GM12864 (cell line): ENCODE measurements at regions not wholly inside any gene's neighbourhood (a gene's known extent, or its start where the extent isn't known, plus 50 kb on each side); places are given as distances from the start of the nearest gene placed in this dataset.

Experiments used
- DNase-seq: peaks from one replicate; pipeline ENCODE4 v3.0.0-alpha.2; 2011; ENCODE audit warnings: low read depth
- H3K4me3 ChIP-seq: 2 replicates; pipeline ENCODE4 v1.5.1; 2011; ENCODE audit warnings: mild to moderate bottlenecking, low read depth, low read length, control low read depth
- TF ChIP-seq, protein P1 (sequence below): IDR thresholded peaks from 2 replicates; pipeline ENCODE4 v1.5.1; 2011; ENCODE audit warnings: low read depth, mild to moderate bottlenecking, moderate library complexity, low read length, control low read depth, inconsistent platforms; ENCODE audit errors: missing control alignments

DNA sequence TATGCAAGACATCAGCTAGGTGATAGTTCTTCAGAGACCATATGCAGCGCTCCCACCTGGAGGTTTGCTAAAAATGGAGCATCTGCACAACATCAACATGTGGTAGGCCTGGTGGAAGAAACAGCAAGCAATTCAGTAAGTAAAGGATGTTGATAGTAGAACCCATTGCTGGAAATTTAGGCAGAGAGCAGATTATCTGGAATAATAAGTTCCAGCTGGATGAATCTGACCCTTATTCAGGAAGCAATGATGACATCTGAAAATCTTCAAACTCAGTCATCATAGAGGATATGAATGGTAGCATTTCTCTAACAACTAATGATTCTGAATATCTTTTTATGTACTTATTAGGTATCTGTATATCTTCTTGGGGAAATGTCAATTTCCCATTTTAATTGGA, 225.2 kb upstream of the ANO3 start:
- DNase-seq = no peak
- TF ChIP-seq, protein P1, sequence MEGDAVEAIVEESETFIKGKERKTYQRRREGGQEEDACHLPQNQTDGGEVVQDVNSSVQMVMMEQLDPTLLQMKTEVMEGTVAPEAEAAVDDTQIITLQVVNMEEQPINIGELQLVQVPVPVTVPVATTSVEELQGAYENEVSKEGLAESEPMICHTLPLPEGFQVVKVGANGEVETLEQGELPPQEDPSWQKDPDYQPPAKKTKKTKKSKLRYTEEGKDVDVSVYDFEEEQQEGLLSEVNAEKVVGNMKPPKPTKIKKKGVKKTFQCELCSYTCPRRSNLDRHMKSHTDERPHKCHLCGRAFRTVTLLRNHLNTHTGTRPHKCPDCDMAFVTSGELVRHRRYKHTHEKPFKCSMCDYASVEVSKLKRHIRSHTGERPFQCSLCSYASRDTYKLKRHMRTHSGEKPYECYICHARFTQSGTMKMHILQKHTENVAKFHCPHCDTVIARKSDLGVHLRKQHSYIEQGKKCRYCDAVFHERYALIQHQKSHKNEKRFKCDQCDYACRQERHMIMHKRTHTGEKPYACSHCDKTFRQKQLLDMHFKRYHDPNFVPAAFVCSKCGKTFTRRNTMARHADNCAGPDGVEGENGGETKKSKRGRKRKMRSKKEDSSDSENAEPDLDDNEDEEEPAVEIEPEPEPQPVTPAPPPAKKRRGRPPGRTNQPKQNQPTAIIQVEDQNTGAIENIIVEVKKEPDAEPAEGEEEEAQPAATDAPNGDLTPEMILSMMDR = no peak
- H3K4me3 ChIP-seq = no peak overlapping the region

DNA sequence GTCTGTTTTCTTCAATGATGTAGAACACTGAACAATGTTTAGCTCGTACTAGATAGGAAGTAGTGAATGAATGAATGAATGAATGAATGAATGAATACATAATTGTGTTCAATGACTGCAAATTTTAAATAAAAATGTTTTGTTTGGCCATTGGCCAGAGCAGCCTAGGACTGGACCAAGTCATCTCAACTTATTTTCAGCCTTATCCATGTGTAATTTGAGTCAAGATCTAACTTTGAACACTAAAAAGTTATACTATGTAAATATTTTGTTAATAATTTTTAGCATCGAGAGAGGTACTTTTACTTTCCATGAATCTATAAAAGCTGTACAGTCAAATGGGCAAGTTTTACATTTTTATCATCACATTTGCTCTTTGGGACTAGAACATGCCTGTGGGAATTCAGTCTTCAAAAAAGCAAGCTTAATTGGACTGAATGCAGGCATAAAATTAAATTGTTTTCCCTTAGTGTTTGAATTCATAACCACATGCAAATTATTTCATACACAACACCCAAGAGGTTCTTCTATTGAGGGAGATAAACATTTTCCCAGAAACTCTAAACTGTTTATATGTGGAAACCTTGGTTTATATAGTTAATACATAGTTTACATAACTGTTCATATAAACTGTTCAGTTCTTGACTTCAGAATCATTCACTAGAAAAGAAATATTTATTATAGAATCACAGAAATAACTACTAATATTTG, 222.1 kb upstream of the ANO3 start:
- TF ChIP-seq, protein P1 = no peak
- no peak overlapping the region for H3K4me3 ChIP-seq
- DNase-seq = no peak

DNA sequence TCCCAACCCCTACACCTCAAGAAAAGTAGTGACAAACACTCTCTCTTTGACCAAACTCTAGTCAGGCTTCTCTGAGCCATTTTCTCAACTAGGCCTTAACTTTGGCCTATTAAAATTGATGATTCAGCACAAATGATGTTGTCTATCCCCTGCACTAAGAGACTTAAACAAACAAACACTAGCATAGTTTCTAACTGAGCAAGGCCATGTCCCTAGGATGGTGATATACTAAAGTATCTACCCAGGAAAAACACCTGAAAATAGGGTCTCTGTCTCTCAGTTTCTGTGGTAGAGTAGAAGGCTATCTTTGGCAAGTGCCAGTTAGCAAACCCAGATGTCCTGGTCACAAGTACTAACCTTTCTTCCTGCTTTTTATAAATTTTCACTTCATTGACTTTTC, 219.7 kb upstream of the ANO3 start:
- no peak overlapping the region for H3K4me3 ChIP-seq
- no peak for DNase-seq
- TF ChIP-seq, protein P1 = no peak

DNA sequence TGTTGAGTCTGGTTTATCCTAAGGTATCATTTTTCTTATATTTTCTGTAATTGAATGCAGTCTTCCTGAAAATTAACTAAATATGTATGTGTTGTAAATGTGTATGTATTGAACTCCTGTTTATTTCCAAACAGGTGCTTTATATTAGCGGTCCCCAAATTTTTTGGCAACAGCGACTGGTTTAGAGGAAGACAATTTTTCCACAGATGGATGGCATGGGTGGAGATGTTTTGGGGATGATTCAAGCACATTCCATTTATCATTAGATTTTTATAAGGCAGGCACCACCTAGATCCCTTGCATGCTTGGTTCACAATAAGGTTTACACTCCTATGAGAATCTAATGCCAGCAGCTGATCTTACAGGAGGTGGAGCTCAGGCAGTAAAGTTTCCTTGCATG, 210.5 kb upstream of the ANO3 start:
- no peak for DNase-seq
- TF ChIP-seq, protein P1 = no peak
- no peak overlapping the region for H3K4me3 ChIP-seq

DNA sequence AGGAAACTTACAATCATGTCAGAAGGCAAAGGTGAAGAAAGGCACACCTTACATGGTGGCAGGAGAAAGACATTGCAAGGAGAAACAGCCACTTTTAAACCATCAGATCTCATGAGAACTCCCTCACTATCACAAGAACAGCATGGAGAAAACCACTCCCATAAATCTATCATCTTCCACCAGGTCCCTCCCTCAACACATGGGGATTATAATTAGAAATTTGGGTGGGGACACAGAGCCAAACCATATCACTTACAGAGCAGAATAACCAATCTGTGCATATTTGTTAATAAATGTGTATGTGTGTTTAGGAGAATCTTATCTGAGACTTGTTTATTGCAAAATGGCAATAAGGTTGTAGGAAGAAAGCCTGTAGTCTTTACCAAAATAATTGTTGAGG, 205.2 kb upstream of the ANO3 start:
- no peak for DNase-seq
- TF ChIP-seq, protein P1 = no peak
- no peak overlapping the region for H3K4me3 ChIP-seq

DNA sequence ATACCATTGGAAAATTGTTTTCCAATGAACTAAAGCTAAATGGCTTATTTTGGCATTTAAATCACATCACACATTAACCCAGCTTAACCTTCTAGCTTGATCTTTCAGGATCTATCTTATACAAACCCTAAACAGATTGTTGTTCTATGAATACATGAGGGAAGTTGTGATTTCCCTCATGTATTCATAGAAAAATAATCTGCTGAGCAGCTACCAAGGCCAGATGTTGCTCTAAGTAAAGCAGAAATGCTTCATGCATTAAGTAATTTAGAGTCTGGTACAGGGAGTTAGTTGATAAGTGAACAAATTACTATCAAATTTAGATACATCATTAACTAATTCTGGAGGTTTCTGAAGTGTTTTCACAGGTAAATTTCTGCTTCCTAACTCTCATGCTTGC, 204.6 kb upstream of the ANO3 start:
- H3K4me3 ChIP-seq = no peak overlapping the region
- TF ChIP-seq, protein P1 = no peak
- no peak for DNase-seq

DNA sequence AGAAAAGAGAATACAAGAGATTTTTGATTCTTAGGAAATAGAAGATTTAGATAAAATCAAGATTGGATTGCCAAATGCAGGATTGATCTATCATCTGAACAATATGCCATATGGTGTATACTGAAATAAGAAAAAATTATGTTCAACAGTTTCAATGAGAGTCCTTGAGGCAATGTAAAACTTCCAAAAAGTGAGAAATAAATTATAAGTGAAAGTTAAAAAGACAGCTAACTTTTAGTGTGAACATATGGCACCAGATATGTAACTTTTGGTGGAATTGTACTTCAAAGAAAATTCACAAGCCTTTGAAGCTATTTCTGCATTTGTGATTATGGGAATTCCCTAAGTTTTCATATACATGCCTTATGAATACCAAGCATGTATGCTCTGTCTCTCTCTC, 200.5 kb upstream of the ANO3 start:
- H3K4me3 ChIP-seq = no peak overlapping the region
- TF ChIP-seq, protein P1 = no peak
- no peak for DNase-seq
